GM12865 (cell line): ENCODE measurements at regions not wholly inside any gene's neighbourhood (a gene's known extent, or its start where the extent isn't known, plus 50 kb on each side); places are given as distances from the start of the nearest gene placed in this dataset.

Experiments used
- DNase-seq: peaks from one replicate; pipeline ENCODE4 v3.0.0; 2010; ENCODE audit warnings: low read depth
- H3K4me3 ChIP-seq: 2 replicates; pipeline ENCODE4 v1.5.1; 2011; ENCODE audit warnings: mild to moderate bottlenecking, low read depth, low read length, control low read depth
- CTCF ChIP-seq: IDR thresholded peaks from 2 replicates; pipeline ENCODE4 v1.5.1; 2011; ENCODE audit warnings: low read length, control low read depth, low read depth, inconsistent platforms; ENCODE audit not compliant: insufficient read depth; ENCODE audit errors: missing control alignments

GRCh38 chr2:145012806-145013205, 492.9 kb upstream of the ZEB2 start:
- no peak overlapping the region for H3K4me3 ChIP-seq
- no peak for TF ChIP-seq CTCF
- DNase-seq = no peak

GRCh38 chr2:145012214-145012670, 492.3 kb upstream of the ZEB2 start:
- DNase-seq = no peak
- TF ChIP-seq CTCF = no peak
- H3K4me3 ChIP-seq = no peak overlapping the region

GRCh38 chr2:145010635-145011034, 490.7 kb upstream of the ZEB2 start:
- no peak for TF ChIP-seq CTCF
- H3K4me3 ChIP-seq = no peak overlapping the region
- no peak for DNase-seq

- DNase-seq = no peak
- no peak overlapping the region for H3K4me3 ChIP-seq
- no peak for TF ChIP-seq CTCF
Measured at GRCh38 chr2:145007960-145008263, 488.0 kb upstream of the ZEB2 start.

GRCh38 chr2:145007093-145007959, 487.4 kb upstream of the ZEB2 start:
- DNase-seq = no peak
- no peak for TF ChIP-seq CTCF
- no peak overlapping the region for H3K4me3 ChIP-seq

GRCh38 chr2:145002624-145003023, 482.7 kb upstream of the ZEB2 start:
- DNase-seq = no peak
- no peak overlapping the region for H3K4me3 ChIP-seq
- TF ChIP-seq CTCF = no peak

- TF ChIP-seq CTCF = no peak
- no peak overlapping the region for H3K4me3 ChIP-seq
- no peak for DNase-seq
Measured at GRCh38 chr2:145000376-145000775, 480.5 kb upstream of the ZEB2 start.
